Activated naive CD4-positive, alpha-beta T cell treated with anti-CD3 and anti-CD28 coated beads for 36 hours (primary cell): ENCODE measurements at regions not wholly inside any gene's neighbourhood (a gene's known extent, or its start where the extent isn't known, plus 50 kb on each side); places are given as distances from the start of the nearest gene placed in this dataset.

ENCODE experiments used
- CTCF ChIA-PET: fragments of 350-600 bp; sonication (Branson Sonifier 250); formaldehyde crosslinking; loops from one replicate; lab custom pipeline; 2021; ENCODE audit warnings: antibody characterized with exemption; lab: Charles Lee
- DNase-seq: peaks from one replicate; pipeline ENCODE4 v3.0.0-alpha.2; 2020
- H3K27ac Mint-ChIP-seq: one replicate; pipeline ENCODE4 v1.8.0; 2021; ENCODE audit warnings: mild to moderate bottlenecking, mixed read lengths
- H3K27me3 Mint-ChIP-seq: one replicate; pipeline ENCODE4 v1.8.0; 2021; ENCODE audit warnings: low read depth, mixed read lengths
- H3K36me3 Mint-ChIP-seq: one replicate; pipeline ENCODE4 v1.8.0; 2021; ENCODE audit warnings: low read depth, mixed read lengths
- H3K4me1 Mint-ChIP-seq: one replicate; pipeline ENCODE4 v1.8.0; 2021; ENCODE audit warnings: low read depth, mixed read lengths
- H3K4me3 Mint-ChIP-seq: one replicate; pipeline ENCODE4 v1.8.0; 2021; ENCODE audit warnings: mild to moderate bottlenecking, moderate library complexity, mixed read lengths
- H3K9me3 Mint-ChIP-seq: one replicate; pipeline ENCODE4 v1.8.0; 2021; ENCODE audit warnings: mixed read lengths
- intact Hi-C: fragments of 100-400 bp; cut with micrococcal nuclease; formaldehyde crosslinking; loops from one replicate; pipeline ENCODE4 v1.15.1; 2023

DNA sequence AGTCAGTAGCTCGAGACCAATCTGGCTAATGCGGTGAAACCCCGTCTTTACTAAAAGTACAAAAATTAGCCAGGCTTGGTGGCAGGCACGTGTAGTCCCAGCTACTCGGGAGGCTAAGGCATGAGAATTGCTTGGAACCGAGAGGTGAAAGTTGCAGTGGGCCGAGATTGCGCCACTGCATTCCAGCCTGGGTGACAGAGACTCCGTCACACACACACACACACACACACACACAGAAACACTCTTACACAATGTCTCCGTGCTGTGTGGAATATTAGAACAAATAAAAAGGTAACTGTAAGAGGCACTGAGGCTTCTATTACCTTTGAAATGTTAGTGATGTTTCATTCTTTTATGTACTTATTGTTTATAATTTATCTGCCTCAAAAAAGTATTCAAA is 326.6 kb downstream of the GPAT3 start:
- CTCF ChIA-PET = no interaction called here
- intact Hi-C loops = no loop called here
- Mint-ChIP-seq H3K9me3 (no peaks in the 10 kb centered on the region), H3K27me3 (no peaks in the 10 kb centered on the region), H3K36me3 (peaks cover 1% of the 10 kb centered on the region), H3K27ac (no peak overlapping the region), H3K4me1 (no peaks in the 10 kb centered on the region), H3K4me3 (no peak overlapping the region)
- DNase-seq = no peak

DNA sequence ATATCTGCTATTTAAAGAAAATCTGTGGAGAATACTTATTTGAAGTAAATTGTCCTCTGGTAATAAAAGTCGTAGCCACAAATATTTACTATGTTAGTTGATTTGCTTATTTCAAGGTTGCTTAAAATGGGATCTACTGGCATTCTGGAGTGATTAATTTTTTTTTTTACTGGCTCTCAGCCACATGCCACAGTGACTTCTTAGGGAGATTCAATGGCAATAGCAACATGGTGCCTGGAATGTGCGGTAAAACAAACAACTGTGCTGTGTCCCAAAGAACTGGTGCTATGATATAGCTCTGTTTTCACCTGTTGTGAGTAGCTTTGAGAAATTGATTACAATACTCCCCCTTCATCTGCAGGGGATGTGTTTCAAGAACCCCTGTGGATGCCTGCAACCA is 324.3 kb downstream of the GPAT3 start:
- H3K9me3 Mint-ChIP-seq = no peaks in the 10 kb centered on the region
- H3K4me1 Mint-ChIP-seq = no peaks in the 10 kb centered on the region
- H3K27ac Mint-ChIP-seq = no peak overlapping the region
- no peak for DNase-seq
- H3K4me3 Mint-ChIP-seq = no peak overlapping the region
- CTCF ChIA-PET = no interaction called here
- peaks cover 2% of the 10 kb centered on the region for H3K27me3 Mint-ChIP-seq
- peaks cover 1% of the 10 kb centered on the region for H3K36me3 Mint-ChIP-seq
- intact Hi-C loops = no loop called here

- intact Hi-C loops = no loop called here
- peaks cover 1% of the 10 kb centered on the region for H3K36me3 Mint-ChIP-seq
- no peaks in the 10 kb centered on the region for H3K9me3 Mint-ChIP-seq
- H3K4me3 Mint-ChIP-seq = no peak overlapping the region
- CTCF ChIA-PET = no interaction called here
- no peaks in the 10 kb centered on the region for H3K4me1 Mint-ChIP-seq
- DNase-seq = no peak
- H3K27me3 Mint-ChIP-seq = peaks cover 7% of the 10 kb centered on the region
- no peak overlapping the region for H3K27ac Mint-ChIP-seq
Observed at GRCh38 chr4:83858131-83858530, 322.2 kb downstream of the GPAT3 start.

DNA sequence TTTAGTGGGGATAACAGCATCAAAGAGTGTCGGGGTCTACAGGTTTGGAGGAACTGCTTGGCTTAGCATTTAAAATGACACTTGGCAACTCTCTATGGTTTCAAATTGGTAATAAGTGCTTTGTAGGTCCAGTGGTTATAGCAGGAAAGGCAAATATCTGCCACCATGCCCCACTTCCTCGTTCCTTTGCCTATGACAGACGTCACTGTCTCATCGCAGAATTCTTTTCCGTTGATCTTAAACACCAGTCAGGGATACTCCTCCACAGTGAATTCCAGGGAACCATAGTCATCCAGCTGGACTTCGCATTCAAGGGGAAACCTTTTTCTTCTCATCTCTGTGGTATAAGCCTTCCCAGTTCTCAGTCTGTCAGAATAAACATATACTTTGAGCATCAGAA is 319.1 kb downstream of the GPAT3 start:
- Mint-ChIP-seq H3K9me3 (no peaks in the 10 kb centered on the region), H3K4me1 (no peaks in the 10 kb centered on the region), H3K27me3 (peaks cover 8% of the 10 kb centered on the region), H3K4me3 (no peak overlapping the region), H3K27ac (no peak overlapping the region), H3K36me3 (no peaks in the 10 kb centered on the region)
- intact Hi-C loops = no loop called here
- CTCF ChIA-PET = no interaction called here
- no peak for DNase-seq

DNA sequence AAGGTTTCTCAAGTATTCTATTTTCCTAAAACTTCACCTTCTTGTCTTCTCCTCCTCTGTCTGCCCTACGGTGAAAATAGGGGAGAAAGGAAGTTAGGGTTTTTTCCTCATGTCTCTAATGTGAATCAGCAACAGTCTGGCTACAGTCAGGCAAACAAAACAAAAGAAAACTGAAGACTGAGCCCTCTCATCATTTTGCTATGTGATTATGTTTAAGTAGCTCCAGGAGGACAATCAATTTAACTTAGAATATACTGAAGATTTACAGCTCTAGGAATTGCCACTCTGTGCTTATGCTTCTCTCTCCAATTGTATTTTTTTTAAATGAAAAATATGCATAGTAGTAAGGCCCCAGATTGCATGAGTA is 316.2 kb downstream of the GPAT3 start:
- H3K9me3 Mint-ChIP-seq = no peaks in the 10 kb centered on the region

DNA sequence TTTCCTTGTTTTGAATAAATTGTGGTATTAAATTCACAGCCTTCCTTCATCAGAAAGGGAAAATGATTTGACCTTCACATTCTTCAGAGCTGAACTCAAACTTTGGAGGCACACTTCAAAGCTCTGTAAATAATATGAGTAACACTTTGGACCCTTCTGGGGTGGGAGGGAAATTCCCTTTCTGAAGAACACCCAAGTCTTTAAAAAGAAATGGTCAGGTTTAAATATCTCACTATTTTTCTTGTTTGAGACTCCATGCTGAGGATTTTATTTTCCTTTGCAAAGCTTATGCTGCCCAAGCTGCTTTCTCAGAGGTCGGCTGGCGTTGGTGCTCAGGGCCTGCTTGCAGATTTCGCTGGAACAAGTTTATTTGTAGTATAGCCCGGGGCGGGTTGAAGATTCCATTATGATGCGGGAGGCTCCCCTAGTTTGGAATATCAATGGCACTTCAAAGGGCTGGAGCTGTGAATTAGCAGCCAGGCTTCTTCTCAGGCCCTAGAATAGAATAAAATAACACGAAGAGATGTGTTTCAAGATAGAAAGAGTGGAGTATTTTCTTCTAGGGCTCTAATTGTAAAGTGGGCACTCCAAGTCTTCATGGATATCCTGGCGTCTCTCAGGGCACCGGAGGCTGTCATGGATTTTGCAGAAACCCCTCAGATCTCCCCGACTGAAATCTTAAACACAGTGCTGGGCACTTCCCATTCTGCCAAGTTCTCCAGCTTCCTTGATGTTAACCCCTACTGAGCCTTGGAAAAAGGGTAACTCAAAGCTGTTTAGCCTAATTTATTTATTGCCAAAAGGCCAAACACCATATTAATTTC is 315.6 kb downstream of the GPAT3 start:
- no peaks in the 10 kb centered on the region for H3K4me1 Mint-ChIP-seq
- CTCF ChIA-PET = no interaction called here
- H3K27ac Mint-ChIP-seq = no peak overlapping the region
- no peaks in the 10 kb centered on the region for H3K9me3 Mint-ChIP-seq
- intact Hi-C loops = no loop called here
- H3K27me3 Mint-ChIP-seq = peaks cover 10% of the 10 kb centered on the region
- no peak for DNase-seq
- no peaks in the 10 kb centered on the region for H3K36me3 Mint-ChIP-seq
- no peak overlapping the region for H3K4me3 Mint-ChIP-seq

More for the DNA sequence above, 316.2 kb downstream of the GPAT3 start:
- H3K27me3 Mint-ChIP-seq = peaks cover 10% of the 10 kb centered on the region
- no peak overlapping the region for H3K27ac Mint-ChIP-seq
- no peak overlapping the region for H3K4me3 Mint-ChIP-seq
- H3K36me3 Mint-ChIP-seq = no peaks in the 10 kb centered on the region
- DNase-seq = no peak
- intact Hi-C loops = no loop called here
- no peaks in the 10 kb centered on the region for H3K4me1 Mint-ChIP-seq
- CTCF ChIA-PET = no interaction called here

- H3K27ac Mint-ChIP-seq = no peak overlapping the region
Observed at GRCh38 chr4:83850435-83850834, 314.5 kb downstream of the GPAT3 start.

DNA sequence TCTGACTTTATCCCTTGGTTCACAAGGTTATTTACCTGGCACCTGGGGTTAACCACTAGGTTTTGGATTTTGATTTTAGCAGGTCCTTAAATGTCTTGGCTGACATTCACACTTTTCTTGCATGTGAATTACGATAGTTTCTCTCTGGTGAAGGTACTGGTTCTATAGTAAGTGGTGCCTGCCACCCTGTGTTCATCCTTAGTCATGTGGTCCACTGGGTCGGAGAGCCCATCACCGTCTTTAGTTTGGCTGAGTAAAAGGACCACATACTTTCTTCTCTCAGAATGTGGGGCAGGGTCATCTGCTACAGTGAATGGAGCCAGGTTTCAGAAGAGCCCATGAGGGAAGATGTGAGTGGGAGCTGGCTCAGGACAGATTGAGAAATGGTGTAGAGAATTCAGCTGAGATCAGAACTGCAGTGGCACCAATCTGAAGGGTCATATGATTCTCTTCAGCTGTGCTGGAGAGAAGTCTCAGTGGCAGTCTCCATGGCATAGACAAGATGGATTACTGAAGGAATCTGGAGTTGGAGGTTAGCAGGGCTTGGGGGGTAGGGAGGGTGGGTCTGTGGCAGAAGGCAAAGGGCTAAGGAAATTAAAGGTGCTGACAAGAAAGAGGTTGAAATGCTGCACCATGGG is 310.4 kb downstream of the GPAT3 start:
- Mint-ChIP-seq H3K27me3 (peaks cover 2% of the 10 kb centered on the region), H3K4me1 (no peaks in the 10 kb centered on the region), H3K27ac (no peak overlapping the region), H3K4me3 (no peak overlapping the region), H3K9me3 (no peaks in the 10 kb centered on the region), H3K36me3 (no peaks in the 10 kb centered on the region)
- intact Hi-C loops = no loop called here
- DNase-seq = no peak
- CTCF ChIA-PET = no interaction called here

More at GRCh38 chr4:83850435-83850834, 314.5 kb downstream of the GPAT3 start:
- no peak for DNase-seq
- peaks cover 8% of the 10 kb centered on the region for H3K27me3 Mint-ChIP-seq
- no peaks in the 10 kb centered on the region for H3K36me3 Mint-ChIP-seq
- H3K4me1 Mint-ChIP-seq = no peaks in the 10 kb centered on the region
- CTCF ChIA-PET = no interaction called here
- no peaks in the 10 kb centered on the region for H3K9me3 Mint-ChIP-seq
- intact Hi-C loops = no loop called here
- H3K4me3 Mint-ChIP-seq = no peak overlapping the region

- intact Hi-C loops = no loop called here
- H3K4me3 Mint-ChIP-seq = no peak overlapping the region
- DNase-seq = no peak
- H3K27me3 Mint-ChIP-seq = no peaks in the 10 kb centered on the region
- H3K4me1 Mint-ChIP-seq = no peaks in the 10 kb centered on the region
- H3K27ac Mint-ChIP-seq = no peak overlapping the region
- CTCF ChIA-PET = no interaction called here
- H3K36me3 Mint-ChIP-seq = no peaks in the 10 kb centered on the region
- no peaks in the 10 kb centered on the region for H3K9me3 Mint-ChIP-seq
Observed at GRCh38 chr4:83839615-83840014, 303.7 kb downstream of the GPAT3 start.

- no peak overlapping the region for H3K4me3 Mint-ChIP-seq
- H3K36me3 Mint-ChIP-seq = no peaks in the 10 kb centered on the region
- no peaks in the 10 kb centered on the region for H3K4me1 Mint-ChIP-seq
- CTCF ChIA-PET = no interaction called here
- H3K27me3 Mint-ChIP-seq = no peaks in the 10 kb centered on the region
- no peak overlapping the region for H3K27ac Mint-ChIP-seq
- intact Hi-C loops = no loop called here
- DNase-seq = no peak
- H3K9me3 Mint-ChIP-seq = no peaks in the 10 kb centered on the region
Observed at GRCh38 chr4:83837614-83838308, 301.9 kb downstream of the GPAT3 start.

DNA sequence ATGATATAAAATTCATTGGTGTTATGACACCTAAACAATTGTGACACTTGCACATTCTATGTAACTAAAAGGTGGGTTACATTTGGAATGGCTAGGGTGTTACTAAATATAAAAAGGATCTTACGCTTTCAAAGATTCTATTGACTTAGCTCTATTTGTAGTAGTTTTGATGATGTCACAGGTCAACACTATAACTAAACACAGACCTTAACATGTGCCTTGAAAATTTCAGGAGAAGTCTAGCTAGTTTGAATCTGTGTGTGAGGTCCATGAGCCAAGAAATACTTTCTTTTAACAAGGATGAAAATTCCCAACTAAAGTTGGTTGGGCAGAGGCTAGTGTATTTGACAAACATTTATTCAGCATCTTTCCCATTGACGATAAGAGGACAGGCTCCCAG is 298.0 kb downstream of the GPAT3 start:
- no peak overlapping the region for H3K4me3 Mint-ChIP-seq
- DNase-seq = no peak
- H3K4me1 Mint-ChIP-seq = no peaks in the 10 kb centered on the region
- no peak overlapping the region for H3K27ac Mint-ChIP-seq
- H3K9me3 Mint-ChIP-seq = no peaks in the 10 kb centered on the region
- no peaks in the 10 kb centered on the region for H3K27me3 Mint-ChIP-seq
- intact Hi-C loops = no loop called here
- no peaks in the 10 kb centered on the region for H3K36me3 Mint-ChIP-seq
- CTCF ChIA-PET = no interaction called here

DNA sequence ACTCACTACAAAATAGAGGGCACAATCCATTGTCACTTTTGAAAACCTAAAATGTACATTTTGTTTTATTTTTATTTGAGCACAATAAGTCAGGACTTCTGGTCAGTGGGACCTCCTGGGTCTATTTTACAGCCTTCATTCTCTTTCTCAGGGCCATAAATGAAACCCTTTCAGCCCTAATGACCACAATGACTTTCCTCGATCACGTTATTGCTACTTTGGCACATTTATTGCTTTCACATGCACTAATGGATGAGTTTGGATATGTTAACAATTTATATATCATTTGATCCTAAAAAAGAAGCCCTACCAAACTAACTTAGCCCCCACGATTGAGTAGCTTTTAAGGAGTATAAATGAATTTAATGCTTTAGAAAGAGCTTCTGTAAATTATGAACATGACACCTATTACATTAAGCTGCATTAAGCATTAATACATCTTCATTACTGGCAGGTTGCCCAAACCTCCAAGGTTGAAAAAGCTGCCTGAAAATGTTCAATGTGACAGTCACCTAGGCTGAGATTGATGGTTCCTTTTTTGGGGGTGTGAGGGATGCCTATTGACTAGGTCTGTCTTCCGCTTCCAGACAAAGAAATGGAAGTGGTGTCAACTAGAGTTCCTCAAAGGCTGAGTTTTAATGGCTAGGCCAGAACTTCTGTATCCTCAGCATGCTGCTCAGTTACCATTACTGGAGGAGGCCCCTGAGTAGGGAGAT is 296.4 kb downstream of the GPAT3 start:
- Mint-ChIP-seq H3K27ac (no peak overlapping the region), H3K9me3 (no peaks in the 10 kb centered on the region), H3K36me3 (no peaks in the 10 kb centered on the region), H3K4me1 (no peaks in the 10 kb centered on the region), H3K27me3 (no peaks in the 10 kb centered on the region), H3K4me3 (no peak overlapping the region)
- intact Hi-C loops = no loop called here
- CTCF ChIA-PET = no interaction called here
- DNase-seq = no peak
